ENCODE measurements at regions not wholly inside any gene's neighbourhood (a gene's known extent, or its start where the extent isn't known, plus 50 kb on each side); places are given as distances from the start of the nearest gene placed in this dataset.

DNA sequence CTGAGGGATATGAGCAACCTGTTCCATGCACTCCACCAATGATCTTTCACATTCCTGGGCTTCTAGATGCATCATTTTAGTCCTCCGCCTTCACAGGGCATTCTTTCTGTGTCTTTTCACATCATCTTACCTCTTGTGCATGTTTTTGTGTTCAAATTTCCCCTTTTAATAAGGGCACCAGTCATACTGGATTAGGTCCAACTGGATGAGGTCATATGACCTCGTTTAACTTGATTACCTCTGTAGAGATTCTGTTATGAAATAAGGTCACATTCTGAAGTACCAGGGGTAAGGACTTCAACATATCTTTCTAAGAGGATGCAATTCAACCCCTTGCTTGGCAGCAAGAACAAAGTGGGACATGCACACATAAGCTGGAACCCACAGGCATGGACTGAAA, 335.3 kb upstream of the TLE4 start:
- H3K4me3 ChIP-seq (ENCODE audit: low read depth, low read length), result no peak overlapping the region
- CTCF ChIA-PET, result no interaction called here
- no peak for TF ChIP-seq CTCF (IDR thresholded peaks at IDR 0.05; ENCODE audit: low read depth, low read length)
- H3K27me3 ChIP-seq (ENCODE audit: control insufficient read depth, insufficient read depth, low read length), result no peaks in the 10 kb centered on the region
- POLR2A ChIA-PET, result no interaction called here
- H3K27ac ChIP-seq (ENCODE audit: low read depth, low read length), result no peak overlapping the region
- no peaks in the 10 kb centered on the region for H3K9me3 ChIP-seq (ENCODE audit: control insufficient read depth, insufficient read depth, low read length)
- no peak for DNase-seq (ENCODE audit: low read depth, low spot score)

GRCh38 chr9:79237861-79238260, 333.9 kb upstream of the TLE4 start:
- no peaks in the 10 kb centered on the region for H3K27me3 ChIP-seq (ENCODE audit: control insufficient read depth, insufficient read depth, low read length)
- CTCF ChIA-PET, result no interaction called here
- no peak for DNase-seq (ENCODE audit: low read depth, low spot score)
- POLR2A ChIA-PET, result no interaction called here
- no peaks in the 10 kb centered on the region for H3K9me3 ChIP-seq (ENCODE audit: control insufficient read depth, insufficient read depth, low read length)
- TF ChIP-seq CTCF (IDR thresholded peaks at IDR 0.05; ENCODE audit: low read depth, low read length), result no peak
- H3K27ac ChIP-seq (ENCODE audit: low read depth, low read length), result no peak overlapping the region
- H3K4me3 ChIP-seq (ENCODE audit: low read depth, low read length), result no peak overlapping the region

GRCh38 chr9:79240774-79241173, 331.0 kb upstream of the TLE4 start:
- CTCF ChIA-PET, result no interaction called here
- no peak for TF ChIP-seq CTCF (IDR thresholded peaks at IDR 0.05; ENCODE audit: low read depth, low read length)
- POLR2A ChIA-PET, result no interaction called here

DNA sequence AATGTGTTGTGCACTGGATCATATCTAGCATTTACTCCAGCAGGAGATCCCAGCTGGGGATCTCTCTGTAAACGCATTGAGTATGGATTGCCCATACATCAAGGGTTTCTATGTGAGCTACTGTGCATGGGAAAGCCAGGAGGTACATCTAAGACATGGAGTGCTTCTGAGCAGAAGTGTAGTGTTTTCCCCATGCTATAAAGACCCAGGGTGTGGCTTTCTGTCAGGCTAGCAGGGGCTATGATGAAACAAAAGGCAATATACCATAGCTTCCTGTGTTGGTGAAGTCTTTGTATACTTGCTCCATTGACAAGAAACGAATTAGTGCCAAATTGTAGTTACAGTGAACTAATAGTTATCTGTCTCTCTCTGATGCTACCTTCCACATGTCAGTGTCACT, 329.3 kb upstream of the TLE4 start:
- no peak for TF ChIP-seq CTCF (IDR thresholded peaks at IDR 0.05; ENCODE audit: low read depth, low read length)
- no peak overlapping the region for H3K4me3 ChIP-seq (ENCODE audit: low read depth, low read length)
- H3K27ac ChIP-seq (ENCODE audit: low read depth, low read length), result no peak overlapping the region
- CTCF ChIA-PET, result interaction anchor here (1.1 kb wide), 1 partner anchor 113 kb away, joined by 3 read pairs; no protein-coding TSS in a partner anchor
- no peaks in the 10 kb centered on the region for H3K9me3 ChIP-seq (ENCODE audit: control insufficient read depth, insufficient read depth, low read length)
- no peaks in the 10 kb centered on the region for H3K27me3 ChIP-seq (ENCODE audit: control insufficient read depth, insufficient read depth, low read length)
- no peak for DNase-seq (ENCODE audit: low read depth, low spot score)
- POLR2A ChIA-PET, result no interaction called here

More at GRCh38 chr9:79240774-79241173, 331.0 kb upstream of the TLE4 start:
- DNase-seq (ENCODE audit: low read depth, low spot score), result no peak
- Histone ChIP-seq H3K9me3 (ENCODE audit: control insufficient read depth, insufficient read depth, low read length) (no peaks in the 10 kb centered on the region), H3K27ac (ENCODE audit: low read depth, low read length) (no peak overlapping the region), H3K4me3 (ENCODE audit: low read depth, low read length) (no peak overlapping the region), H3K27me3 (ENCODE audit: control insufficient read depth, insufficient read depth, low read length) (no peaks in the 10 kb centered on the region)

DNA sequence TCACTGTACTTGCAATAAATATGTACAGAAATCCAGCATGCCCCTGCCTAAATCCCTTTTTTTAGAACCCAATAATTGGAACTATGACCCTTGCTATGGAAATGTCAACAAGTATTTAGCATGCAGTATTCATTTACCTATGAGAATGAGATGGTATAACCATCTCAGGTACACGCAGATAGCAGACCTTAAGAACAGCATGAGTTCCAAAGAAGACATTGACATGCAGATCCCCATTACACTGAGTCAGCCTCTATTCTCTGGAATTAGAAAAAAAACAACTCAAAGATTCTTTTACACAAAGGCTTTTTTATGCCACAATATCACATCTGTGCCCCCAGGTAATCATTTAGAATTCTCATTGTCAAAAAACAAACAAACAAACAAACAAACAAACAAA, 325.6 kb upstream of the TLE4 start:
- H3K27ac ChIP-seq (ENCODE audit: low read depth, low read length), result no peak overlapping the region
- H3K4me3 ChIP-seq (ENCODE audit: low read depth, low read length), result no peak overlapping the region
- TF ChIP-seq CTCF (IDR thresholded peaks at IDR 0.05; ENCODE audit: low read depth, low read length), result no peak
- no peaks in the 10 kb centered on the region for H3K27me3 ChIP-seq (ENCODE audit: control insufficient read depth, insufficient read depth, low read length)
- CTCF ChIA-PET, result no interaction called here
- POLR2A ChIA-PET, result no interaction called here
- DNase-seq (ENCODE audit: low read depth, low spot score), result no peak
- H3K9me3 ChIP-seq (ENCODE audit: control insufficient read depth, insufficient read depth, low read length), result no peaks in the 10 kb centered on the region
